Ovary (tissue), 3 donors: ENCODE measurements at regions not wholly inside any gene's neighbourhood (a gene's known extent, or its start where the extent isn't known, plus 50 kb on each side); places are given as distances from the start of the nearest gene placed in this dataset.

Experiments
- EP300 ChIP-seq: sonication (generic); formaldehyde crosslinking; IDR thresholded peaks from one replicate; pipeline ENCODE4 v1.6.1; 2017; ENCODE audit warnings: antibody characterized with exemption
- TF ChIP-seq, protein P1 (sequence below), 3 donors: fragments of 450-650 bp in 2 of 3; fragments of 200-600 bp in 1 of 3; IDR thresholded peaks; one replicate each; pipeline versions ENCODE4 v1.5.1 to v1.8.0; 2016 to 2022; ENCODE audit warnings: antibody characterized with exemption in 3 of 3, mild to moderate bottlenecking in 1 of 3
- donor health status: DM: no; HTN: no; CAD: no.

- TF ChIP-seq, protein P1, sequence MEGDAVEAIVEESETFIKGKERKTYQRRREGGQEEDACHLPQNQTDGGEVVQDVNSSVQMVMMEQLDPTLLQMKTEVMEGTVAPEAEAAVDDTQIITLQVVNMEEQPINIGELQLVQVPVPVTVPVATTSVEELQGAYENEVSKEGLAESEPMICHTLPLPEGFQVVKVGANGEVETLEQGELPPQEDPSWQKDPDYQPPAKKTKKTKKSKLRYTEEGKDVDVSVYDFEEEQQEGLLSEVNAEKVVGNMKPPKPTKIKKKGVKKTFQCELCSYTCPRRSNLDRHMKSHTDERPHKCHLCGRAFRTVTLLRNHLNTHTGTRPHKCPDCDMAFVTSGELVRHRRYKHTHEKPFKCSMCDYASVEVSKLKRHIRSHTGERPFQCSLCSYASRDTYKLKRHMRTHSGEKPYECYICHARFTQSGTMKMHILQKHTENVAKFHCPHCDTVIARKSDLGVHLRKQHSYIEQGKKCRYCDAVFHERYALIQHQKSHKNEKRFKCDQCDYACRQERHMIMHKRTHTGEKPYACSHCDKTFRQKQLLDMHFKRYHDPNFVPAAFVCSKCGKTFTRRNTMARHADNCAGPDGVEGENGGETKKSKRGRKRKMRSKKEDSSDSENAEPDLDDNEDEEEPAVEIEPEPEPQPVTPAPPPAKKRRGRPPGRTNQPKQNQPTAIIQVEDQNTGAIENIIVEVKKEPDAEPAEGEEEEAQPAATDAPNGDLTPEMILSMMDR (IDR thresholded peaks at IDR 0.05): no peak
- TF ChIP-seq EP300: no peak
Measured at GRCh38 chr4:8707045-8707781, 114.6 kb downstream of the CPZ start.
